HG03432 (cell line): ENCODE measurements at regions not wholly inside any gene's neighbourhood (a gene's known extent, or its start where the extent isn't known, plus 50 kb on each side); places are given as distances from the start of the nearest gene placed in this dataset.
"Not testable (repeated sequence)": the region's sequence is repeated elsewhere in the genome, so short reads cannot be mapped to it uniquely, and the experiment has no call there.

ENCODE experiments used
- ATAC-seq: cut with Tn5 transposase; IDR thresholded peaks from one replicate; pipeline ENCODE4 v1.9.1; 2021; ENCODE audit warnings: mild to moderate bottlenecking, moderate library complexity; ENCODE audit not compliant: unreplicated experiment

GRCh38 chr5:52255308-52255707 is 532.4 kb upstream of the ITGA1 start:
- no peak for ATAC-seq

- ATAC-seq = no peak
Observed at GRCh38 chr5:52262844-52263243, 524.9 kb upstream of the ITGA1 start.

- no peak for ATAC-seq
Observed at GRCh38 chr5:52269401-52269800, 518.3 kb upstream of the ITGA1 start.

- no peak for ATAC-seq
Observed at GRCh38 chr5:52269859-52270258, 517.9 kb upstream of the ITGA1 start.

GRCh38 chr5:52275639-52276038 is 512.1 kb upstream of the ITGA1 start:
- ATAC-seq = no peak

- no peak for ATAC-seq
Observed at GRCh38 chr5:52277101-52277500, 510.6 kb upstream of the ITGA1 start.

GRCh38 chr5:52282647-52283046 is 505.1 kb upstream of the ITGA1 start:
- no peak for ATAC-seq

- no peak for ATAC-seq
Observed at GRCh38 chr5:52283221-52283620, 504.5 kb upstream of the ITGA1 start.

GRCh38 chr5:52300703-52301372 is 486.9 kb upstream of the ITGA1 start:
- no peak for ATAC-seq

- ATAC-seq = not testable (repeated sequence)
Observed at GRCh38 chr5:52304816-52305215, 482.9 kb upstream of the ITGA1 start.

- no peak for ATAC-seq
Observed at GRCh38 chr5:52328220-52328806, 459.4 kb upstream of the ITGA1 start.

- ATAC-seq = no peak
Observed at GRCh38 chr5:52331725-52332124, 456.0 kb upstream of the ITGA1 start.

- ATAC-seq = no peak
Observed at GRCh38 chr5:52334367-52334766, 453.3 kb upstream of the ITGA1 start.

- ATAC-seq = peak; percentile 77
Observed at GRCh38 chr5:52339285-52339684, 448.4 kb upstream of the ITGA1 start.

GRCh38 chr5:52342361-52342760 is 445.4 kb upstream of the ITGA1 start:
- ATAC-seq = no peak

- no peak for ATAC-seq
Observed at GRCh38 chr5:52356311-52356918, 431.3 kb upstream of the ITGA1 start.

GRCh38 chr5:52359261-52359660 is 428.5 kb upstream of the ITGA1 start:
- no peak for ATAC-seq

GRCh38 chr5:52360985-52361384 is 426.7 kb upstream of the ITGA1 start:
- no peak for ATAC-seq

GRCh38 chr5:52374286-52374685 is 413.4 kb upstream of the ITGA1 start:
- ATAC-seq = no peak

GRCh38 chr5:52375969-52376368 is 411.7 kb upstream of the ITGA1 start:
- ATAC-seq = no peak

- no peak for ATAC-seq
Observed at GRCh38 chr5:52376592-52376991, 411.1 kb upstream of the ITGA1 start.

- ATAC-seq = no peak
Observed at GRCh38 chr5:52378237-52378636, 409.5 kb upstream of the ITGA1 start.
